H9 (cell line): ENCODE measurements at regions not wholly inside any gene's neighbourhood (a gene's known extent, or its start where the extent isn't known, plus 50 kb on each side); places are given as distances from the start of the nearest gene placed in this dataset.

Source experiments
- DNase-seq: peaks from one replicate; pipeline ENCODE4 v3.0.0-alpha.2; 2017
- H2AFZ ChIP-seq: one replicate; pipeline ENCODE4 v1.6.1; 2013; ENCODE audit warnings: mild to moderate bottlenecking, low read length, control low read depth, moderate library complexity
- H2AK5ac ChIP-seq: 2 replicates; pipeline ENCODE4 v1.6.1; 2013; ENCODE audit warnings: low read length, control low read depth, mixed read lengths; ENCODE audit not compliant: insufficient read length
- H2BK120ac ChIP-seq: one replicate; pipeline ENCODE4 v1.6.1; 2013; ENCODE audit warnings: low read depth, mild to moderate bottlenecking, low read length, control low read depth, inconsistent platforms; ENCODE audit not compliant: poor library complexity, severe bottlenecking
- H2BK12ac ChIP-seq: 2 replicates; pipeline ENCODE4 v1.6.1; 2013; ENCODE audit warnings: low read length, control low read depth, mixed read lengths, low read depth; ENCODE audit not compliant: insufficient read length
- H2BK15ac ChIP-seq: 2 replicates; pipeline ENCODE4 v1.6.1; 2013; ENCODE audit warnings: low read depth, low read length, control low read depth
- H2BK20ac ChIP-seq: one replicate; pipeline ENCODE4 v1.6.1; 2013; ENCODE audit warnings: low read depth, mild to moderate bottlenecking, low read length, control low read depth, inconsistent platforms; ENCODE audit not compliant: poor library complexity, severe bottlenecking
- H2BK5ac ChIP-seq: 2 replicates; pipeline ENCODE4 v1.6.1; 2013; ENCODE audit warnings: low read length, control low read depth, mixed read lengths; ENCODE audit not compliant: insufficient read length
- H3K14ac ChIP-seq: 2 replicates; pipeline ENCODE4 v1.6.1; 2013; ENCODE audit warnings: low read length, control low read depth; ENCODE audit not compliant: insufficient read depth
- H3K18ac ChIP-seq: 2 replicates; pipeline ENCODE4 v1.6.1; 2013; ENCODE audit warnings: low read depth, mild to moderate bottlenecking, mixed read lengths, low read length, control low read depth; ENCODE audit not compliant: insufficient read length
- H3K23ac ChIP-seq: 2 replicates; pipeline ENCODE4 v1.6.1; 2013; ENCODE audit warnings: low read length, control low read depth, mixed read lengths, low read depth; ENCODE audit not compliant: insufficient read length
- H3K23me2 ChIP-seq: 2 replicates; pipeline ENCODE4 v1.6.1; 2013; ENCODE audit warnings: low read depth, mild to moderate bottlenecking, mixed read lengths, low read length, control low read depth; ENCODE audit not compliant: insufficient read length, poor library complexity, severe bottlenecking
- H3K27ac ChIP-seq: 2 replicates; pipeline ENCODE4 v1.5.1; 2013; ENCODE audit warnings: low read length, control low read depth, mixed read lengths, low read depth; ENCODE audit not compliant: insufficient read length
- H3K27me3 ChIP-seq: 2 replicates; pipeline ENCODE4 v1.6.1; 2013; ENCODE audit warnings: low read length, control low read depth, inconsistent platforms; ENCODE audit not compliant: insufficient read depth
- H3K4ac ChIP-seq: 2 replicates; pipeline ENCODE4 v1.6.1; 2013; ENCODE audit warnings: low read depth, mild to moderate bottlenecking, control low read depth, inconsistent platforms, low read length, moderate library complexity
- H3K4me1 ChIP-seq: 2 replicates; pipeline ENCODE4 v1.6.1; 2013; ENCODE audit warnings: low read length, control low read depth, inconsistent platforms; ENCODE audit not compliant: insufficient read depth
- H3K4me2 ChIP-seq: 2 replicates; pipeline ENCODE4 v1.6.1; 2013; ENCODE audit warnings: low read length, control low read depth, mixed read lengths; ENCODE audit not compliant: insufficient read length, insufficient read depth
- H3K56ac ChIP-seq: 2 replicates; pipeline ENCODE4 v1.6.1; 2013; ENCODE audit warnings: low read depth, mild to moderate bottlenecking, mixed read lengths, low read length, control low read depth; ENCODE audit not compliant: insufficient read length
- H3K79me1 ChIP-seq: 2 replicates; pipeline ENCODE4 v1.6.1; 2013; ENCODE audit warnings: low read depth, mild to moderate bottlenecking, moderate library complexity, low read length, control low read depth, inconsistent platforms; ENCODE audit not compliant: insufficient read depth, poor library complexity, severe bottlenecking
- H3K79me2 ChIP-seq: 2 replicates; pipeline ENCODE4 v1.6.1; 2013; ENCODE audit warnings: low read length, control low read depth, inconsistent platforms; ENCODE audit not compliant: insufficient read depth
- H3K9ac ChIP-seq: 2 replicates; pipeline ENCODE4 v1.6.1; 2013; ENCODE audit warnings: low read length, control low read depth, mixed read lengths; ENCODE audit not compliant: insufficient read length; ENCODE audit errors: extremely low read depth
- H3K9me3 ChIP-seq: one replicate; pipeline ENCODE4 v1.6.1; 2013; ENCODE audit warnings: low read depth, low read length, inconsistent platforms; ENCODE audit not compliant: control insufficient read depth
- H3T11ph ChIP-seq: one replicate; pipeline ENCODE4 v1.6.1; 2013; ENCODE audit warnings: mild to moderate bottlenecking, low read length, control low read depth, inconsistent platforms
- H4K20me1 ChIP-seq: one replicate; pipeline ENCODE4 v1.6.1; 2013; ENCODE audit not compliant: control insufficient read depth, insufficient read length, insufficient read depth
- H4K5ac ChIP-seq: 2 replicates; pipeline ENCODE4 v1.6.1; 2013; ENCODE audit warnings: low read depth, mild to moderate bottlenecking, mixed read lengths, low read length, control low read depth; ENCODE audit not compliant: insufficient read length
- H4K8ac ChIP-seq: replicated peaks from 2 replicates; pipeline ENCODE4 v1.6.1; 2013; ENCODE audit warnings: low read length, control low read depth, mixed read lengths, low read depth; ENCODE audit not compliant: insufficient read length
- H4K91ac ChIP-seq: 2 replicates; pipeline ENCODE4 v1.6.1; 2013; ENCODE audit warnings: low read depth, mild to moderate bottlenecking, moderate library complexity, mixed read lengths, low read length, control low read depth; ENCODE audit not compliant: insufficient read length
- H3K27ac Mint-ChIP-seq, 3 experiments: 2 replicates in 2 of 3; 3 replicates in 1 of 3; pipeline ENCODE4 v1.8.0; 2020 to 2021; ENCODE audit warnings: mixed read lengths in 3 of 3, mild to moderate bottlenecking in 1 of 3, moderate library complexity in 1 of 3
- H3K27me3 Mint-ChIP-seq: 2 replicates; pipeline ENCODE4 v1.8.0; 2021; ENCODE audit warnings: low read depth, mild to moderate bottlenecking, moderate library complexity, mixed read lengths
- H3K36me3 Mint-ChIP-seq, 3 experiments: 2 replicates in 2 of 3; 3 replicates in 1 of 3; pipeline ENCODE4 v1.8.0; 2020 to 2021; ENCODE audit warnings: low read depth in 3 of 3, mixed read lengths in 3 of 3; ENCODE audit not compliant: insufficient read depth in 1 of 3
- H3K4me1 Mint-ChIP-seq, 2 experiments: 2 replicates each; pipeline ENCODE4 v1.8.0; 2020; ENCODE audit warnings: mixed read lengths in 2 of 2
- H3K4me3 Mint-ChIP-seq, 2 experiments: 2 replicates in 1 of 2; 3 replicates in 1 of 2; pipeline ENCODE4 v1.8.0; 2020 to 2021; ENCODE audit warnings: mild to moderate bottlenecking in 2 of 2, mixed read lengths in 2 of 2, moderate library complexity in 1 of 2
- H3K9me3 Mint-ChIP-seq, 2 experiments: 2 replicates in 1 of 2; 3 replicates in 1 of 2; pipeline ENCODE4 v1.8.0; 2020; ENCODE audit warnings: mild to moderate bottlenecking in 2 of 2, mixed read lengths in 2 of 2, moderate library complexity in 1 of 2
- CTCF ChIP-seq: fragments of 200-600 bp; sonication (generic); conservative IDR thresholded peaks from 3 replicates; pipeline ENCODE4 v1.8.0; 2021; ENCODE audit warnings: antibody characterized with exemption, mild to moderate bottlenecking
- WGBS: extraction: QIAGEN DNeasy Blood & Tissue Kit; methylation state at CpG from one replicate; pipeline ENCODE4 v1.1.7; 2013; ENCODE audit warnings: missing lambda C conversion rate, low lambda C conversion rate, mixed read lengths; ENCODE audit not compliant: insufficient read length; ENCODE audit errors: extremely low coverage; 5-methylcytosine and 5-hydroxymethylcytosine counted together

- H3K14ac ChIP-seq, result no peak overlapping the region
- no peak for DNase-seq
- no CpG with 5 or more reads among the region's 3 CpGs for WGBS
- H3T11ph ChIP-seq, result no peak overlapping the region
- H4K91ac ChIP-seq, result no peak overlapping the region
- Mint-ChIP-seq H3K4me3 (no peak overlapping the region), H3K36me3 (peaks cover 0 to 2% (median 0%) of the 10 kb centered on the region in 3 experiments; a peak in 1 of 7 replicates), H3K4me1 (no peaks in the 10 kb centered on the region; a peak in 1 of 4 replicates), H3K9me3 (peaks cover 4 to 10% of the 10 kb centered on the region in 2 experiments; a peak in 4 of 5 replicates), H3K27me3 (peaks cover 3% of the 10 kb centered on the region; the same call in 1 of the 2 replicates), H3K27ac (no peak overlapping the region)
- H4K20me1 ChIP-seq, result no peaks in the 10 kb centered on the region
- no peak overlapping the region for H3K9ac ChIP-seq
- H2AFZ ChIP-seq, result no peak overlapping the region
- TF ChIP-seq CTCF, result no peak
- H2BK12ac ChIP-seq, result no peak overlapping the region
- H2BK120ac ChIP-seq, result no peak overlapping the region
- no peak overlapping the region for H3K27ac ChIP-seq
- H3K4ac ChIP-seq, result no peak overlapping the region
- no peak overlapping the region for H3K56ac ChIP-seq
- no peaks in the 10 kb centered on the region for H3K4me1 ChIP-seq
- H4K5ac ChIP-seq, result no peak overlapping the region
- no peaks in the 10 kb centered on the region for H3K79me1 ChIP-seq
- no peak overlapping the region for H2BK20ac ChIP-seq
- H2AK5ac ChIP-seq, result no peak overlapping the region
- no peak overlapping the region for H3K23ac ChIP-seq
- H3K79me2 ChIP-seq, result no peaks in the 10 kb centered on the region
- no peak overlapping the region for H2BK5ac ChIP-seq
- H3K27me3 ChIP-seq, result no peaks in the 10 kb centered on the region
- no peak overlapping the region for H4K8ac ChIP-seq
- H2BK15ac ChIP-seq, result no peak overlapping the region
- no peak overlapping the region for H3K18ac ChIP-seq
- no peak overlapping the region for H3K4me2 ChIP-seq
- no peaks in the 10 kb centered on the region for H3K9me3 ChIP-seq
- no peaks in the 10 kb centered on the region for H3K23me2 ChIP-seq
These were observed 489.0 kb upstream of the ZFHX3 start for GRCh38 chr16:73536931-73537330.
